ENCODE measurements at regions not wholly inside any gene's neighbourhood (a gene's known extent, or its start where the extent isn't known, plus 50 kb on each side); places are given as distances from the start of the nearest gene placed in this dataset.

DNA sequence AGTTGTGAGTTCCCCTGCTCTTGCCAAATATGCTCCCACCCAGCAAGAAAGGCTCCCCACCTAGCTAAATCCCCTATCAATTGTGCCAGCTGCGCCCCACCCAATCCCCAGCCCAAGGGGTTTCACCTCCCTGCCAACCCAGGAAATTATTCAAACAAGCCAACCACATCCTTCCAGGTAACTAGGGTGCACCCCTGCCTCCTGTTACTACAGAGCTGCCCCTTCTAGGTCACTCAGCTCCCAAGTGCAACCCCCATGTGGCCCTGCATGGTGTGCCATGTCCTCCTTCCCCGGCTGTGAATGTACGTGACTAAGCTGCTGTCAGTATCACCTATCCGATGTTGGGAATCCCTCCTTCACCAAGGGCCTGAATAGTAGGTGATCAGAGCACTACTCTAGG lies 91.2 kb upstream of the LDAH start:
- DNase-seq (ENCODE audit: low read depth, low spot score), result no peak

DNA sequence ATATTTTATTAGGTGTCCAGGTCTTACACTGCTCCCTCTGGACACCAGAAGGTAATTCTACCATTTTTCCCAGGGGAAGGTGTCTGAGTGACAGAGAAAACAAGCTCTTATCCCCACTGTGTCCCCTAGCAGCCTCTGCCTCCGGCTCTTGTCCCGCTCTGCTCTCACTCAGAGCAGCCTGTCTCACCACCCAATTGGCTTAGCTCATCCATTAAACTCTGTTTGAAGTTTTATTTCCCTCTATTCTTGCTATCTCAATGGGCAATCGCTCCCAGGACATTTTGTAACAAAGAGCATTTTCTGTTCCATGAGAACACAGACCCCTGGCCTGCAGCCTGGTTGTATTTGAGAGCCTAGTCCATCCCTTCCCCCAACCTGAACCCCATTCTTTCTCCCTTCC lies 90.6 kb upstream of the LDAH start:
- no peak for DNase-seq (ENCODE audit: low read depth, low spot score)

DNA sequence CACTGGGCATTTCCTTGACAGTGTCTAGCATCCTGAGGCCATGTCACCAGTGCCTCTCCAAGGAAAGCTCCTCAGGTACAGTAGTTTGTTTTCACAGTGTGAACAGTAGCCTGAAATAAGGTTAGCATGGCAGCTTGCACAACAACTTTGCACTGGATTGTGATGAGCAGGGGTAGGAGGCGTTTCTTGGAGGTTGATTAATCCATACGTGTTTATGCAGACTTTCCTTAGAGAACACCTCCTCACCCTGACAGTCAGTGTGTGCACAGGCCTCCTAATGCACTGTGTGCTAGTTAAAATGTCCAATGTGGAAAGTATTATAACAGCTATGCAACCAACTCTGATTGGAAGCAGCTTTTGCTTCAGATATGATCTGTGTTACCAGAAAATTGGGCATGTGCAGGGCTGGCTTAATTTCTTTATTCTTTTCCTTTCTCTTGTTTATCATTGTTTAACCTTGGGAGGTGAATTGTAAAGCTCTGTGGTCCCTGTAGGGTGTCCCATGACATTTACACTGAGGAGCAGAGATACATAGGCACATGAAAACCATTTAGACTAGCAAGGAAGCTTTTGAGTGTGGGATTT lies 77.2 kb upstream of the LDAH start:
- DNase-seq (ENCODE audit: low read depth, low spot score), result no peak

DNA sequence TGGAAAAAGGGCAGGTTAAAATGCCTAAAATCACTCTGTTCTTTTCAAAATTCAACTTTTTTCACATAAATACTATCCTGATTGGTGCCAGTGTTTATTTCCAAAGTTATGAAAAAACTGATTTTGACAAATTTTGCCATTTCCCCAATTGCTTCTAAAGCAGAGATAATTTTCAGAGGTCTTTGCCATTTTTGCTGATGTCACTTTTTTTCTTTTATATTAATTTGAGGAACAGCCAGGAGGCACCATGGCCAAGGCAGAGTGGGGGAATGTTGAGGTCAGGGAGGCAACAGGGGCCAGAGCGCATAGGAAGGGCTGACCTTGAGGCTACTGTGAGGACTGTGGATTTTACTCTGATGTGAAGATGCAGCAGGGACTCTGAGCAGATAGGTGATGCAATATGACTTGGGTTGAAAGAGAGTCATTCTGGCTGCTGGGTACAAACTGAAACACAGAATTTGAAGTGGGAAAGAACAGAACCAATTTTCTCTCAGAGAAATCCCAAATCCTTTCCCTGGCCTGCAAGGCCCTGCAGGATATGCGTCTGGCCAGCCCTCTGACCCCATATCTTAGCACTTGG lies 75.1 kb upstream of the LDAH start:
- DNase-seq (ENCODE audit: low read depth, low spot score), result no peak

DNA sequence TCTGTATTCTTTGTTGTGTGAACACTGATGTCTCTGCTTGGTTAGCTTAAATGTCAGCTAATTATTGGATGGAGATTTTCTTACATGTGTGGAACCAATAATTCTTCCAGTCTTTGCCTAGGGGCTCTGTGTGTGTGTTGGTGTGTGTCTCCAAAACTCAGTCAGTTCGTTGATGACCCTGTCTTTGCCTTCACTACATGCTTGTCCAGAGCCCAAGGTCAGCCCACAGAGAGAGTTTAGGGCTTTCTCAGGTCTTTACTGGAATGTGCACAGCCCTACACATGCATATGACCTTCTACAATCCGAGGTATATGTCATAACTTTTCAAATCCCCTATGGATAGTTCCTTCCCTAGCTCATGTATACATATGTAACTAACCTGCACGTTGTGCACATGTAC lies 74.1 kb upstream of the LDAH start:
- no peak for DNase-seq (ENCODE audit: low read depth, low spot score)

- DNase-seq (ENCODE audit: low read depth, low spot score), result no peak
These were observed 61.9 kb upstream of the LDAH start for GRCh38 chr2:20884829-20885228.

- no peak for DNase-seq (ENCODE audit: low read depth, low spot score)
These were observed 59.7 kb upstream of the LDAH start for GRCh38 chr2:20882466-20883170.

DNA sequence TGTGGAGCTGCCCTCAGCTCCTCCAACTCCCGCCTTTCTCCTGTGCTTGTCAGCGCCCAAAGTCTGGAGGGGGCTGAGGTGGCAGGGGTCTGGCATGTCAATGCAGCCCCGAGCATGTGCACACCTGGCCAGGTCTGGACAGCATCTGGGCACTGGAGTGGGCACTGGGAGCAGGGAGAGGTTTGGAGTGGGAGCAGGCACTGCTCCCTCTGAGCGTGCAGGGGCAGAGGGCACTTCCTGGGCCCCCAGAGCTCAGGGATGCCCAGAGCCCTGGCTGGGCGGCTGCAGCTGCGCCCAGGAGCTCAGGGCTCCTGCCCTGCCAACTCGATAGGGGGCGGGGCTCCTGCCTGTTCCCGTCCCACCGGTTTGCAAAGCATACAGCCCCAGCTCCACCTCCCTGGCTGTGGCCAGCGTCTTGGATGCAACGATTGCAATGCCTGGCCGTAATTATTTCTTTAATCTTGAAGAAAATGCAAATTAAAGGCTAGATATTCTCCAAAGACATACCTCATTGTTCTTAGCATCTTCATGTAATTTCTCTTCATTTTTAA lies 57.4 kb upstream of the LDAH start:
- no peak for DNase-seq (ENCODE audit: low read depth, low spot score)

DNA sequence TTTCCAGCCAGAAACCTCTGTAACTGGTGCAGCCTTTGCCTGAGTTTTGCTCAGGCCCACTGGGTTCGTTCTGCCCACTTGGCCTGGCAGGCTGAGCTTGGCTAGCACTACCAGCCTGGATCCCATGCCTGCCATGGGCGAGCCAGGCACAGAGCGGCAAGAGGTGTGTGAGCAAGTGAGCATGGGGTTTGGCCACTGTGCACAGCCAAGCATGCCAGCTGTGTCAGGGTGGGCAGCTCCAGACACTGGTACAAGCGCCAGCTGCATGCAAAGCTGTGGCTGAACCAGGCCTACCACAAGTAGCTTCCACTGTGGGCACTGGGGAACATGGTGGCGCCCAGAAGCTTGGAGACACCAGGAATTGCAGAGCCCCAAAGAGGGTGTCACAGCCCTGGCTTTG lies 56.3 kb upstream of the LDAH start:
- no peak for DNase-seq (ENCODE audit: low read depth, low spot score)

DNA sequence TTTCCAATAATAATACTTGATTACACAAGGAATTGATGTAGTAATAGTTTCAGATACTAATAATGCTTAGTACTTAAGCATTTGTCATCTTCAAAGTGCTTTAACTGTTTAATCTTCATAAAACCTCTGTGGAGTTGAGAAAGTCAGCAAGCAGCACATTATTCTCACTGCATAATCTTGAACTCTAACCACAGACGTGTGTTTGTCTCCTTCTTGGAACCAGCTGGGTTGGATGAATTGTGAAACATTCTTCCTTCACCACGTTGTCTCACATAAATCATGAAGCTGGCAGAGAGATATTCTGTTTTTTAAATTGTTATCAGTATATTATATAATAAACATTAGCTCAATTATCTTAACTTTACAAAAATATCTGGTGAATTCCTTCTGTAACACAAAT lies 55.1 kb upstream of the LDAH start:
- DNase-seq (ENCODE audit: low read depth, low spot score), result no peak

All from ELF-1 (cell line).